DMS53 (cell line): ENCODE measurements at regions not wholly inside any gene's neighbourhood (a gene's known extent, or its start where the extent isn't known, plus 50 kb on each side); places are given as distances from the start of the nearest gene placed in this dataset.

Experiments used
- DNase-seq: peaks from one replicate; lab custom pipeline; 2025; lab: John Stamatoyannopoulos, UW

DNA sequence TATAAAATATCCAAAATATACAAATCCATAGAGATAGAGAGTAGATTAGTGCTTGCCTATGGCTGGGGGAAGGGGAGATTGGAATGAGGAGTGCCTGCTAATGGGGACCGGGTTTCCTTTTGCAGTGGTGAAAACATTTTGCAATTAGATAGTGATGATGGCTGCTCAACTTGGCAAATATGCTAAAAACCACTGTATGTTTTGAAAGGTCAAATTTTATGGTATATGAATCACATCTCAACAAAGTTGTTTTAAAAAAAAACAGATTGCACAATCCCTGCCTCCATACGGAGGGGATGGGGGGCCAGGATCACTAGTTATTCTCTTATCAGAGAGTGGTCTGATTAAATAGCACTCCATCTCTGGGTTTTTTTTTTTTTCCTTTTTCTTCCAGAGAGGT is 76.9 kb upstream of the RIPOR2 start:
- no peak for DNase-seq

DNA sequence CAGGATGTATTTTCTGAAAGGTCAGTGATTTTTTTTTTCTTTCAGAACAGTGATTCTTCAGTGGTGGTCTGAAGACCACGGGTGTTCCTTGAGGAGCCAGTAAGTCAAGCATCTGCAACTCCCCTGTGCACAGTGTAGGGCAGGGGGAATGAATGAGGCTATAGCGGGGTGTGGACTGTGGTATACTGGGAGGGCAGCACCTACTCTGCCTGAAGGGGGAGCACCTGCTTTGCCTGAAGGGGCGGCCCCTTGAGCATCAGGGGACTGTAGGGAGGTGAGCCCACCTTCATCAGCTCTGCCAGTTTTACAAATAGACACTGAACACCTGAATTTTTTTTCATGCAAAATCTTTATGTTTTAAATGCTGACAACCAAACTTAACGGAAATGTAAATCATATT is 77.5 kb upstream of the RIPOR2 start:
- no peak for DNase-seq

DNA sequence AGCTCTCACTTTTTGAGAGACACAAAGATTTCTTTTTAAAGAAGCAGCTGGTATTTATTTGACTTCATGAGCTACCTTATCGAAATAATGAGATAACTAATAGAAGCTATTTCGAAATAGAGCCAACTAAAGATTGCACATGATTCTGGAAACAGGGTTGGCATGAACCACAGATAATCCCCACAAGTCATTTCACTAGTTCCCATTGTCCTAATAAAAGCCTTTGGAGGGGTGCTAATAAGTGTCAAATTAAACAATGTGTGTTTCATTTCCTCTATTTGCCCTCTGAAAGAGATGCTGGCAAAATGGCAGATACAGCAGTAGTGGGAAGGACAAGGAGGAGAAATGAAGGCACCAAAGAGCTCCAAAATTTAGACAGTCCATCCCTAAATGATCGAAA is 78.6 kb upstream of the RIPOR2 start:
- DNase-seq = no peak

DNA sequence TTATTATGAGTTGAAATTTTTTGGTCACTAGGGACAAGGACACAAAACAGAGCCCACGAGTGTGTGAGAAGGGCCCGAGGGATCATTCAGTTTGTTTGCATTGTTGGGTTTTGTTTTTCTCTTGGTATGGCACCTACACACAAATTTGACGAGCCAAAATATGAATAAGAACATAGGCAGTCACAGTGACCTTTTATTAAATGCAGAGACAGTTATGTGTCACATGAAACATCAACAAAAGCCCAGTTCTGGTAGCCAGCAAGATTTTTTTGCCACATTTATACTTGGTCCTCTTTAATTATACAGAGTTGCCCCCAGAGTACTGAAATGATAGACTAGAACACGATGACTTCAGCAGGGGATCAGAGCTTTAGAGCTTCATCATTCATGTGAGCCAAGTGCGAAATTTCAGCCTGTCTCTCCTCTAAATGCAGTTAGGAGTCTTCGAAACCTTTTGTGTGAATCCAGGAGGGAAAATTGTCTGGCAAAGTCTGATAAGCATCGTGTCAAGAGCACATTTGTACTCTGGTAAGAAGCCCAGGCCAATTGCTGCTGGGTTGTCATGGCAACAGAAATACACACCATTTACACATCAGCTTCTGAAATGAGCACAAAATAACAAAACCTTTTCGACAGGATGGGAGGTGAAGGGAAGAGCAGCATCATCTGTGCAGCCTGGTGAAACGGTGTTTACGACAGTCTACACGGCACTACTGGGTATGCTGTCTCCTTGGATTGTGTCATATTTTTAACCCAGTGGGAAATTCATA is 79.2 kb upstream of the RIPOR2 start:
- peak; percentile 40 for DNase-seq

DNA sequence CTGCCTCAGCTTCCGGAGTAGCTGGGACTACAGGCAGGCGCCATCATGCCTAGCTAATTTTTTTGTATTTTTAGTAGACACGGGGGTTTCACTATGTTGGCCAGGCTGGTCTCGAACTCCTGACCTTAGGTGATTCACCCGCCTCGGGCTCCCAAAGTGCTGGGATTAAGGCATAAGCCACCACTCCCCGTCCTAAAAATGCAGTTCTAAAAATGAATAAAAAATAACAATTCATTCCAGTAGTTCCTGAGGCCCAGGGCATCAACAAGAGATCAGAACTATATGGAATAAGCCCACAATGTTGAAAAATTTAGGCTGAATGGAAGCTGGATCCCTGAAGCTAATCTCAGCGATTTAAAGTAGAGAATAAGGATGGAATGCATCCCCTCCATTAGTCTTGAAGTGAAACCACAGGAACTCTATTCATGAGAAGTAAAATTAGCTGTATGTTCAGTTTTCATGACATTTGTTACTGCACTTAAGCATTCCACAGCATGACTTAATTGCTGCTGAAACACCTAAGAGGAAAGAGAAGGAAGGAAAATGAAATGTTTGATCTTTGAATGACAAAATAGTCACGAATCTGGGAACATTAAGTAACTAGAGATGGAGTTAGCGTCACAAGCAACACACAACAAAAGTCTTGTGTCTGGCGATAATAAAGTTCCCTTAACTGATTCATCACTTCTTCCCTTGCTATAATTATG is 80.4 kb upstream of the RIPOR2 start:
- DNase-seq = no peak

DNA sequence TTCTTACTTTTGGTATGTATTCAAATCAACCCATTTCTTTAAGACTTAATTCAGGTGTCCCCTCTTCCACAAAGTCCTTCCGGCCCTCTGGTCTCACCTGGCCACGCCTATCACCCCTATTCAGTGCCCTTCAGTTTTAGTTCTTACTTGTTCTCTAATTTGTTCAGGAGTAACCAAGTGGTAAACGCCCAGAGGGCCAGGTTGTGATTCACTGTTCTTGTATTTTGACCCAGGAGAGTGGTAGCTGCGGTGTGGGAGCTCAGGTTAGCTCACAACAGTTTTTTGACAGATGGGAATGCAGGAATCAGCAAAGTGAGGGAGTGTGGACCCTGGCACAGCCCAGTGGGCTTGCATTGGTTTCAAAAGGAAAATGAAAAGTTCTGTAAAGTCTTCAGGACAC is 81.7 kb upstream of the RIPOR2 start:
- no peak for DNase-seq

DNA sequence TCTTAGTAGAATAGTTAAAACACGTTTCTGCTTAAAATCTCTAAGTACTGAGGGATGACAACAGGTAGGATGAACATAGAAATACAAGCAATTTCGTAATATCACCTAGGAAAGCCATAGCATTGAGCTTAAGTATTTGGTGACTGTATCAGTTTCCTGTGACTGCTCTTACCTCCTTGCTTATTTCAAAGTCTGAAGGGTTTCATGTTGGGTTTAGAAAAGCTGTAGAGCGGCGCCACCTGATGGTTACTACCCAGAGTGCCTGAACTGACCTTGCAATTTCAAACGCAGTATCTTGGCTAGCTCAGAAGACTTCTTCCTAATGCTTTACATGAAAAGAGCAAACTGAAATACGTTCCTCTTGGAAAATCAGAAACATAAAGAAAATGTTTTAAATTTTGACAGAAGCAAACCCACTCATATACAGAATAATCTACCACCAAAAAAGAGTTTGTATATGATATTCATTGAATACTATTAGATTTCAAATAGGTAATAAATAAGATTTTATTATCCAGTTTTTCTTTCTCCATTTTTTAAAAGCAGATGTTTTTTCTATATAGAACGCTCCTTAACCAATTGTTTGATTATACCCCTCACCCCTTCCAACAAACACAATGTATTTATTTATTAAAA is 82.3 kb upstream of the RIPOR2 start:
- peak; percentile 90 for DNase-seq

DNA sequence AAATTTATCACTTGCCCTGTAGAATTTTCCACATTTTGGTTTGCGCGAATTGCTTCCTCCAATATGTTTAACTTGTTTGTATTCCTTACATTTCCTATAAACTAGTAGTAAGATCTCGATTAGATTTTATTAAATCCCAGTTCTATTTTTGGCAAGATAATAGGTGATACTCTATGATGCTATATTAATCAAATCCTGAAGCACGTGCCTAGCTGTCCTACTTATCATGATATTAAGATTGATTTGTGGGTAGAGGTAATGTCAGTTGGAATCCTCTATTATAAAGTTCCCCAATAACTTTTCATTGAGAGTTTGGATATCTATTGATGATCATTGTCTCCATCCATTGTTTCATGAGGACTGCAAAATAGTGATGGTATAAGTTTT is 82.8 kb upstream of the RIPOR2 start:
- no peak for DNase-seq

DNA sequence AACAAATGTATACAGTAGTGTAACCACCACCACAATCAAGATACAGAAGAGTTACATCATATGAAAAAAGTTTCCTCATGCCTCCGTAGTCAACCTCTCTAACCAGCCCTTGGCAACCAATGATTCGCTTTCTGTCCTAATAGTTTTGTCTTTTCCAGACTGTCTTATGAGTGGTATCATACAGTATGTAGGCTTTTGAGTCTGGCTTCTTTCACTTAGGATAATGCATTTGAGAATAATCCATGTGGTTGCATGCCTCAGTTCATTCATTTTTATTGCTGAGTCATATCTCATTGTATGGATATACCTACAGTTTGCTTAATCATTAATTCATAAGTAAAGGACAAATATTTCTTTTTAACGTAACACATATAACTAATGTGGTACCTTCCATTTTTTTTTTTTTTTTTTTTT is 86.4 kb upstream of the RIPOR2 start:
- peak; percentile 62 for DNase-seq

DNA sequence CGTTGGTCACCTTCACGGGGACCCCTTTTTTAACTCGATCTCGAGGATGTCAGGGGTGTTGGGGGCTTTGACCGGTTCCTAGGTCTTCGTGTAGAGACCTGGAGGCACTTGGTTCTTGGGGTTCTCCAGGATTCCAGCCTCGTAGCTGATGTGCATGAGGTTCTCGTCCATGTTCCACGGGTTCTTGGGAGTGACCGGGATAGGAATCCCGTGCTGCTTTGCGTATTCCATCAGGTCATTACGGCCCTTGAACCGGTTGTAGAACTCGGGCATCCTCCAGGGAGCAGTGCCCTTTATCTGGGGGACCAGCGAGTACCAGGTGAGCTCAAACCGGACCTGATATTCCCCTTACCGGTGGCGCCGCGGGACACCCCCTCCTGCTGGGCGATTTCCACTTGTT is 88.0 kb upstream of the RIPOR2 start:
- no peak for DNase-seq

DNA sequence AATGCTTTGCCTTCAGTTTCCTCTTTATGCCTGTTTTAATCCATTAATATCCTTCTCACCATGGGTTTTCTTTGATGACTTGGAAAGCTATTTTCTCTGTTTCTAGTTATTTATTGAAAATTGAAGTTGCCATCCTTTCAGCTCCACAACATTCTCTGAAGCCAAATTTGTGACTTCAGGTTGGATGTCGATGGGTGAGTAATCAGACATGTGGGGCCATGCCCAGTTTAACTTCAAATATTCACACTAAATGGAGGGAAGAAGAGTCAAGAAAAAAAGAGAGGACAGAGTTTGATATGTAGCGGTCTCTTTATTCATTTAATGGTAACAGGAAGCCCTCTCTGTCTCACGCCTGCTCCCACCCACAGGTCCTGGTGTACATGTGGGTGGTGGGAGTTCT is 89.1 kb upstream of the RIPOR2 start:
- DNase-seq = no peak

DNA sequence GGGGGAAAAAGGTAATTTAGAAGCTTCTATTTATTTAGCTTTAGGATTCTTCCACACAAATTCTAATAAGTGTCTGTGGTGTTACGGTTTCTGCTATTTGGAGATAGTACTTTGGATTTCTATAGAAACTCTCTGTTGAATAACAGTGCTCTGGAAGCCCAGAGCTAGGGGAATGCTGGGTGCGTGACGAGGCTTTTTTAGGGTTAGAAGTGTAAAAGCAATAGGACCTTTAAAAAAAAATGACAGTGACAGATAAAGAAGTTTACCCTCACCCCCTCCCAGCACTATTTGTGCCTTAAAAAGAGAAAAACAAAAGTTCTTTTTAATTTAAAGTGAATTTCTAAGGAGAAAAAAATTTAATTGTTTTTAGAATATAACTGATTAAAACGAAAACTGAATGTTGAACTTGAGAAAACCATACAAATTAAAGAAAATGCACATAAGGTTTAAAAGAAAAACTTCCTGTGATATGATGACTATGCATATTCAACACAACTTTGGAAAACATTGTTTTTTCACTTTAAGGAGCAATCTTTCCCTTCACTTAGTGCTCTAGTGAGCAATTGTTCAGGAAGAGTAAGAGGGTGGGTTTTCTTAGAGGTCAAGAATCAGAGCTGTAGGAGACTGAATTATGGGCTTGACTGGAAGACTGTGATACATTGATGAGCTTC is 89.6 kb upstream of the RIPOR2 start:
- DNase-seq = no peak

DNA sequence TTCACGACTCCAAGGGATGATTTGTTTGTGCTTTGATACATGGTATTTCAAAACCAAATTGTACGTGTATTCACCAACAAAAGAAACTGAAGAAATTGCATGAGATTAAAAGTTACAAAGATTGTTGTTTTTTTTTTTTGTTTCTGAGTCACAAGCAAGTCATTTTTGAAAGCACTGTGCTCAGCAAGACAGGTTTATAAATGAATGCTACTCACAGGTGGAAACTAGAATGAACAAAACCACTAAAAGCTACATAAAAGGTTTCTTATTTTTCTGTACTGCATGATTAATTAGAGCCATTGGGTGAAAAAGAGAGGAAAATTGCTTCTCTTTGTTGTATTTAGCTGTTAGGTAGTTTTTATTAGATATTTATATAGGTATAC is 90.2 kb upstream of the RIPOR2 start:
- no peak for DNase-seq

DNA sequence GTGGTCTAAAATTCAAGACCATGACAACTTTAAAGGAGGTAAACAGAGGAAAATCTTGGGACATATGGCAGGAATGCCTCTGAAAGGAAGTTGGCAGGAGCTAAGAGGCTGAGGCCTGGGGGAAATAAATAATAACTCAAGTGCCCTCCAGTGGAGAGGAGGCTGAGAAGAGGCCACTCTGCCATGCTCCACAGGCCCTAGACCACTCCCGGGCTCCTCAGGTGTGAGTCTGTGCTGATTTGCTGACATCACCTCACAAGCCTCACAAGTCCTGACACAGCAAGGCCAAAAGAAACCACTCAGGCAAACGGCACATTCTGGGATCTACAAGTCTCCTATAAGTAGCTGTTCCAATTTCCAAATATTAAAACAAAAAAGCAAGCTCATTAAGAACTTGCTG is 91.0 kb upstream of the RIPOR2 start:
- peak; percentile 91 for DNase-seq

DNA sequence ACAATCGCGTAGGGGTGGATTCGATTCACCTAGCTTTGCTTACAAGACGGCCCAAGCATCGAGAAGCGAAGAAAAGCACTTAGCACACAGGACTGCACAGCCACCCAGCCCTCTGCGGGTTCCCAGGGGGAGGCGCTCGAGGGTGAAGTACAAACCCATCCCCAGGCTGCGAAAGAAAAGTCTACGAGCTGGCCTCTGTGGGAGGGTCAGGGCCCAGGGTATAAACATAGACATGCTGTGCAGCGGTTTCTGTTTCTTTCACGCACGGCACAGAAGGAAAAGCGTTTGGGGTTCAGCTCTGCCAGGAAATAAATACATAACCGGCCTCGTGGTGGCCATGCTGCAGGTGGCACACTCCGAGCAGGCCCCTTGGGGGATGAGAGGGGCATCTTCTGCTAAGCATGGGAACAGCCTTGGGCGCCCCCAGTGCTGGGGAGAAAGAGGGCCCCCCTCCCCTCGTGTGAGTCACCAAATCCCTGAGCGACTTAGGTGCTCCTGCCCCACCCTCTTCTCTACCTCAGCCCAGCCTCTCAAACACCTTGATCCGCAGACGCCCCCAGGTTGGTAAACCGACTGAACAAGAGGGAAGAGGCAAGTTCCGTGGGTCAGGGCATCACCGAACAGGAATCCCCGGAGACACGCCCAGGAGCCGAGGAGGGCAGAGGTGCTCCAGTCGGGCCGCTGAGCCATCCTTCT is 91.6 kb upstream of the RIPOR2 start:
- DNase-seq = peak; percentile 16

DNA sequence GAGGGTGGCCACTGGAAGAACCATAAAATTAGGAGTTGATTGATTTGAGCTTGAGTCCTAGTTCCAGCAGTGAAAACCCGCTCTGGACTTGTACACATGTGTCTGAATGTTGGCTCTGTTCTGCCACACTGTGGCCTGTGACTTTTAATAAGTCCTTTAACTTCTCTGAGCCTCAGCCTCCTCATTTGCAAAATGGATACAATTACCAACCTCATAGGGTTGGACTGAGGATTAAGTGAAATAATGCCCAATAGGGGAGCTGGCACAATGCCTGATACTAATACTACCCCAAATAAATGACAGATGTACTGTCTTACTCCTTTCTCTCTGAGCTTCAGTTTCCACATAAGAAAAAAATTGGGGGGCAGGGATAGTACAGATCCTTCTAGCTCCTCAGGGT is 92.6 kb upstream of the RIPOR2 start:
- DNase-seq = no peak

DNA sequence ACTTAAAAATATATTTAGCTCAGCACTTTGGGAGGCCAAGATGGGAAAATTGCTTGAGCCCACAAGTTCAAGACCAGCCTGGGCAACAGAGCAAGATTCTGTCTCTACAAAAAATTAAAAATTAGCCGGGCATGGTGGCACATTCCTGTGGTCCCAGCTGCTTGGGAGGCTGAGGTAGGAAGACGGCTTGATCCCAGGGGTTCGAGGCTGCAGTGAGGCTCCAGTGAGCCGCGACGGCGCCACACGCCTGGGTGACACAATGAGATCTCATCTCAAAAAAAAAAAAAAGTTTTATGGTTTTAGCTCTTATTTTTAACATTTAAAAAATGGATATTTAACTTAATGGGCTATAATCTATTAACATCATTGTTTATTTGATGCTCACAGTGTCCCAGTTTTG is 97.2 kb upstream of the RIPOR2 start:
- DNase-seq = no peak

DNA sequence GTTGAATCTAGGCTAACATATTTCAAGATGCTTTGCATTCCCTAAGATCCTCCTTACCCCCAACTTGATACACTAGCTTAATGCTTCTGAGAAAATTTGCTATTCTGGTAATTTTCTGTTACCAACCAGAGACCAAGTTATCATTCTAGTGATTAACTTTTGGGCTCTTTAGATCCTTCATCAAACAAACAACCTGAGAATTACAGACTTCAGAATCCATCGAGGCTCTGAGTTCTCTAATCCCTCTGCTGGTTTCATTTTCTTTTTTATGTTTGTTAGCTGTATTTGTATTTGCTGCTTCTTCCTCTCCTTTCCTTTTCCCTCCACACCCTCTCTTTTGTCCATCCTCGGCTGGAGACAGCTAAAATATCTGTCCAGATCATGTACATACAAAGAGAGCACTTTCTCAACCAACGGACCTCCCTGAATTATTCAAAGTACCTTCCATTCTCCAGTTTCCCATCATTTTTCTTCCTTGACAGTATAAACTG is 98.7 kb upstream of the RIPOR2 start:
- no peak for DNase-seq

DNA sequence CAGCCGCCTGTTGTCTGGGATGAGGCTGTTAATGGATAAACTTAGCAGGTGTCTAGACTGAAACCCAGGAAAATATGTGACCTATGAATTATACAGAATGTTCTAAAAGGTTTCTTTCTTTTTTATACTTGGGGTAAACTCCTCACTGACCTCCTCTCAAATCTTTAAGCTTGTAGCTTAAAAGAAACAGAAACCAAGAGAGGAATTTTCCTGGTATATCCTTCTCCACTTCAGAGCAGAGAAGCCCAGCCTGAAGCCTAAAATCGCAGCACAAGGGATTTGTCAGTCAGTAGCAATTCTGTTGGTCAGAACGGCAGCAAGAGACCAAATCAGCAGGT is 99.4 kb upstream of the RIPOR2 start:
- no peak for DNase-seq

DNA sequence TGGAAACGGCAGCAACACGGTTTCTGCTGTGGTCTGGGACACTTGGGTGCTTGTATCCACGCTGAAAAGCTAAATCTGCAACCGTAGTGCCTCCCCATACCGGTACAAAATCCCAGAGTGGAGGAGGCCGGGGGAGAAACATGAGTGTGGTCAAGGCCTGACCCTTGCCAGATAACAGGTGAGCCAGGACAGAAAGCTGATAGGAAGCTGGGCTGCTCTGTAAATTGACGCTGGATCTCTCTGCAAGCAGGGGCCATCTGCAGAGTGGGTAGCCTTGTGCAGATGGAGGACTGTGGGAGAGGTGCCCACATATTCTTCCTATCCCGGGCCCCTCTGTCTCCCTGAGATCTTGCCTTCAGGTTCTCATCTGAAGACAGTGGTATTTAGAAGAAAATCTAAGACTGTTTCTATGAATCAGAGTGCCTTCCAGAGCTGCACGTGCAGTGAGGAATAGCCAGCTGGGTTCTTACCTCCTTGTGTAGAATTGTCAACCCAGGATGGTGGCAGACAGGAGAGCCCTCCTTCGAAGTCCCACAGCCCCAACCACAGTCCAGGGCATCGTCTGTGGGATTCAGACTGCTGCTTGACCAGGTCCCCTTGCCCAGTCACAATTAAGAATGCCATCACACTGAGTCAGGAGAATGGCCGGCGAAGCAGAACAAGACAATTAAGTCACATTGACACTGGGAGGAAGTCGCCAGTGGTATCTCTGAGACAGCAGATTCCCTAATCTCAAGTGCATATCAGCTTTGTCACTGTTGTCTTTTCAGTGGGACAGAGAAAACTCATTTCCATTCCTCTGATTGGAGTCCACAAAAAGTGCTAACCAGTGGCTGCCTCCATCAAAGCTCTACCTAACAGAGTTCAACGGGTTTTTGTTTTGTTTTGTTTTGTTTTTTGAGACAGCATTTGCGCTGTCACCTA is 100.0 kb upstream of the RIPOR2 start:
- DNase-seq = peak; percentile 22

DNA sequence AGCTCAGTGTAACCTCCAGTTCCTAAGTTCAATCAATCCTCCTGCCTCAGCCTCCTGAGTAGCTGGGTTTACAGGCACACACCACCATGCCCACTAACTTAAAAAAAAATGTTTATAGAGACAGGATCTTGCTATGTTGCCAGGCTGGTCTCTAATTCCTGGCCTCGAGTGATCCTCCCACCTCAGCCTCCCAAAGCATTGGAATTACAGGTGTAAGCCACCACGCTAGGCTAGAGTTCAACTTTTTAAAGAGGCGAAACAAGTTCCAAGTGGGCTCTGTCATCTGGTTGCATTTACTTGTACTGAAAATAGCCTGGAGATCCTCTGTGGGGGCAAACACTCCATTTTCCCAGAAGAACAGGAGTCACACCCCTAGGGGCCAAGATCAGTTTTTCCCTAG is 100.7 kb upstream of the RIPOR2 start:
- no peak for DNase-seq
